Thyroid gland (tissue), 4 donors: ENCODE measurements at regions not wholly inside any gene's neighbourhood (a gene's known extent, or its start where the extent isn't known, plus 50 kb on each side); places are given as distances from the start of the nearest gene placed in this dataset.

Experiments
- DNase-seq, 2 donors: peaks; one replicate each; pipeline ENCODE4 v3.0.0-alpha.2; 2019
- H3K27ac ChIP-seq, 3 donors: fragments of 200-600 bp; sonication (generic); 1 replicate in 2 of 3; 2 replicates in 1 of 3; pipeline ENCODE4 v1.5.1; 2016 to 2019; ENCODE audit warnings: mild to moderate bottlenecking in 1 of 3, moderate library complexity in 1 of 3
- H3K27me3 ChIP-seq: fragments of 200-600 bp; sonication (generic); one replicate; pipeline ENCODE4 v1.5.1; 2019
- H3K36me3 ChIP-seq, 2 donors: fragments of 200-600 bp; sonication (generic); one replicate each; pipeline ENCODE4 v1.5.1; 2016 to 2019
- H3K4me1 ChIP-seq, 2 donors: fragments of 200-600 bp; sonication (generic); one replicate each; pipeline ENCODE4 v1.5.1; 2017 to 2019
- H3K4me3 ChIP-seq, 3 donors: fragments of 200-600 bp; sonication (generic); replicated peaks in 1 of 3; 1 replicate in 2 of 3; 2 replicates in 1 of 3; pipeline ENCODE4 v1.5.1; 2016; ENCODE audit warnings: mild to moderate bottlenecking in 1 of 3
- H3K9me3 ChIP-seq: fragments of 200-600 bp; sonication (generic); one replicate; pipeline ENCODE4 v1.5.1; 2017
- POLR2A ChIP-seq, 2 donors: fragments of 450-650 bp; IDR thresholded peaks; one replicate each; pipeline ENCODE4 v1.6.1; 2017; ENCODE audit warnings: antibody characterized with exemption in 2 of 2, mild to moderate bottlenecking in 2 of 2, moderate library complexity in 1 of 2
- WGBS, 2 donors: methylation state at CpG; one replicate each; pipeline ENCODE4 v1.1.5; 2017; 5-methylcytosine and 5-hydroxymethylcytosine counted together
- intact Hi-C: fragments of 100-400 bp; cut with DNase I; formaldehyde crosslinking; loops from one replicate; pipeline ENCODE4 v1.15.1; 2023
- TF ChIP-seq, protein P1 (sequence below), 6 experiments: fragments of 200-600 bp in 3 of 6; fragments of 450-650 bp in 3 of 6; sonication (generic) in 3 of 6; IDR thresholded peaks; one replicate each; pipeline ENCODE4 v1.5.1; 2016 to 2019; ENCODE audit warnings: antibody characterized with exemption in 6 of 6, mild to moderate bottlenecking in 2 of 6, inconsistent platforms in 1 of 6, moderate library complexity in 1 of 6

DNA sequence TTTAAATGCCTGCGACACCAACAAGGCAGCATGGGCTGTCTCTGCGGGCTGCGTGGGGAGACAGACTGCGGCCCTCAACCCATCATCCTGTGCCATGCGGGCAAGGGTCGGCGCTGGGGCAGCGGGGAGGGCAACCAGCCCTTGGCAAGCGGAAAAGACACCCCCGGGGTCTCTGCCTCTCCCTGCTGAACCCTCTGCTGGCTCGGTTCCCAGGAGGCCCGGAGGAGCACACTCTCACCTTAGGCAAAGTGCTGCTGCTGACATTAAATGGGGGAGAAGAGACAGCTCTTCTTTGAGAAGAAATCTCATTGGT, 129.6 kb upstream of the PPP1R26 start:
- Histone ChIP-seq H3K36me3 (no peaks in the 10 kb centered on the region), H3K27ac (no peak overlapping the region), H3K4me1 (no peaks in the 10 kb centered on the region), H3K9me3 (no peaks in the 10 kb centered on the region), H3K27me3 (no peaks in the 10 kb centered on the region), H3K4me3 (no peak overlapping the region)
- intact Hi-C loops = no loop called here
- no peak for DNase-seq
- 69 to 80% methylated on average over 11 to 12 of the region's 12 CpGs for WGBS, 2 donors
- no peak for TF ChIP-seq POLR2A (IDR thresholded peaks at IDR 0.05)
- TF ChIP-seq, protein P1, sequence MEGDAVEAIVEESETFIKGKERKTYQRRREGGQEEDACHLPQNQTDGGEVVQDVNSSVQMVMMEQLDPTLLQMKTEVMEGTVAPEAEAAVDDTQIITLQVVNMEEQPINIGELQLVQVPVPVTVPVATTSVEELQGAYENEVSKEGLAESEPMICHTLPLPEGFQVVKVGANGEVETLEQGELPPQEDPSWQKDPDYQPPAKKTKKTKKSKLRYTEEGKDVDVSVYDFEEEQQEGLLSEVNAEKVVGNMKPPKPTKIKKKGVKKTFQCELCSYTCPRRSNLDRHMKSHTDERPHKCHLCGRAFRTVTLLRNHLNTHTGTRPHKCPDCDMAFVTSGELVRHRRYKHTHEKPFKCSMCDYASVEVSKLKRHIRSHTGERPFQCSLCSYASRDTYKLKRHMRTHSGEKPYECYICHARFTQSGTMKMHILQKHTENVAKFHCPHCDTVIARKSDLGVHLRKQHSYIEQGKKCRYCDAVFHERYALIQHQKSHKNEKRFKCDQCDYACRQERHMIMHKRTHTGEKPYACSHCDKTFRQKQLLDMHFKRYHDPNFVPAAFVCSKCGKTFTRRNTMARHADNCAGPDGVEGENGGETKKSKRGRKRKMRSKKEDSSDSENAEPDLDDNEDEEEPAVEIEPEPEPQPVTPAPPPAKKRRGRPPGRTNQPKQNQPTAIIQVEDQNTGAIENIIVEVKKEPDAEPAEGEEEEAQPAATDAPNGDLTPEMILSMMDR (IDR thresholded peaks at IDR 0.05) = no peak

DNA sequence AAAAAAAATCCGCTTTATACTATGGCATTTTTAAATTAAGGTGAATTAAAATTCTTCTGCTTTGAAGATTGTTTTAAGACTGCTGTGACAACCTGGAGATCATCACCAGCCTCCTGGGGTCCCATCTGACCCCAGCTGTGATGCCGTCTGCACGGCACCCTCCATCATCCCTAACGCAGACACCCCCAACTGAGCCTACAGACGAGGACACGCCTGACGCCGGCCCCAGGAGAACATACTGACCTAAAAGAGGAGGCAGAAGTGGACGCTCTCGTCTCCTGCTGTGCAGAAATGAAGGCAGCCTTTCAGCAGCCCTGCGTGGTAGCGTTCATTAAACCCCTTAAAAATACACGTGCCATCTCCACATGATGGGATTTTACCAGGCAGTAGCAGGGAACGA, 125.6 kb upstream of the PPP1R26 start:
- Histone ChIP-seq H3K27me3 (no peaks in the 10 kb centered on the region), H3K4me3 (no peak overlapping the region), H3K27ac (no peak overlapping the region), H3K36me3 (no peaks in the 10 kb centered on the region), H3K9me3 (no peaks in the 10 kb centered on the region), H3K4me1 (no peaks in the 10 kb centered on the region)
- 91 to 93% methylated on average over 14 of the region's 14 CpGs for WGBS, 2 donors
- no peak for DNase-seq
- intact Hi-C loops = no loop called here
- no peak for TF ChIP-seq POLR2A (IDR thresholded peaks at IDR 0.05)
- TF ChIP-seq, protein P1 (IDR thresholded peaks at IDR 0.05) = no peak

DNA sequence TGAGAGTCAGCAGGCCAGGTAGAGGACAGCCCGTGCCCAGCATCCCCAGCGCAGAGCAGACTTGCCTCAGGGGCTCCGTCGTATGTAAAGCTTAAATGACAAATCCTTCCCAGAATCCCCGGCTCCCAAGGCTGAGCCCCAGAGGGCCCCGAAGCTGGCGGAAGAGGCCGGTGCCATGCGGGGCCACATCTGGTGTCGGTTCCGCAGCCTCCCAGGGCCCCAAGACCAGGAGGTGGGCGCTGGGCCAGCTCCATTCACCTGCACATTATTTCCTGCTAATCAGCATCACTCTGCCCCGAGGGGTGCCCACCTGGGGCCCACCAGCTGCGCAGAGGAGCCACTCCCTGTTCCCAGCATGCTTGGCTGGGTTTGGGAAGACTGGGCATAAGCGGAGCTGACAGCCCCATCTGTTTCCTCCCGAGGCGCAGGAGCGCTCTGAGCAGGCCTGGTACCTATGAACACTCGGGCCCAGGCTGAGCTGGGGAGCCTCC, 124.0 kb upstream of the PPP1R26 start:
- Histone ChIP-seq H3K4me3 (no peak overlapping the region), H3K27me3 (no peaks in the 10 kb centered on the region), H3K9me3 (no peaks in the 10 kb centered on the region), H3K27ac (no peak overlapping the region), H3K36me3 (no peaks in the 10 kb centered on the region), H3K4me1 (no peaks in the 10 kb centered on the region)
- intact Hi-C loops = no loop called here
- WGBS, 2 donors = 80 to 82% methylated on average over 9 to 16 of the region's 19 CpGs
- no peak for DNase-seq
- no peak for TF ChIP-seq POLR2A (IDR thresholded peaks at IDR 0.05)
- TF ChIP-seq, protein P1 (IDR thresholded peaks at IDR 0.05) = no peak

DNA sequence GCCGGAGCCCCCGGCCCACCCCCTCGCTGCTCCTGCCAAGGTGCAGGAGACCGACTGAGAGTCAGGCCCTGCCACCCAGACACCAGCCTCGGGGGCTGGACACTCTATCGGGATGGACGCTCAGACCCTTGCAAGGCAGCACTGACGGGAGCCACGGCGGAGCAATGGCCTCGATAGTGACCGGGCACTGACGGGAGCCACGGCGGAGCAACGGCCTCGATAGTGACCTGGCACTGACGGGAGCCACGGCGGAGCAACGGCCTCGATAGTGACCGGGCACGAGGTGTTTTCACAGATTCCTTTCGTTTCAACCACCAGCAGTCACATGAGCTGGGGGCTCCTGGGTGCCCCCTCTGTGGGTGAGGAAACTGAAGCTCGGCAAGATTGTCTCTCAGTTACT, 123.6 kb upstream of the PPP1R26 start:
- H3K9me3 ChIP-seq = no peaks in the 10 kb centered on the region
- TF ChIP-seq POLR2A (IDR thresholded peaks at IDR 0.05) = no peak
- TF ChIP-seq, protein P1 (IDR thresholded peaks at IDR 0.05) = no peak
- no peak overlapping the region for H3K4me3 ChIP-seq
- intact Hi-C loops = no loop called here
- H3K27ac ChIP-seq = no peak overlapping the region
- no peak for DNase-seq
- no peaks in the 10 kb centered on the region for H3K36me3 ChIP-seq
- no peaks in the 10 kb centered on the region for H3K4me1 ChIP-seq
- 87 to 100% methylated on average over 3 to 14 of the region's 26 CpGs for WGBS, 2 donors
- no peaks in the 10 kb centered on the region for H3K27me3 ChIP-seq

DNA sequence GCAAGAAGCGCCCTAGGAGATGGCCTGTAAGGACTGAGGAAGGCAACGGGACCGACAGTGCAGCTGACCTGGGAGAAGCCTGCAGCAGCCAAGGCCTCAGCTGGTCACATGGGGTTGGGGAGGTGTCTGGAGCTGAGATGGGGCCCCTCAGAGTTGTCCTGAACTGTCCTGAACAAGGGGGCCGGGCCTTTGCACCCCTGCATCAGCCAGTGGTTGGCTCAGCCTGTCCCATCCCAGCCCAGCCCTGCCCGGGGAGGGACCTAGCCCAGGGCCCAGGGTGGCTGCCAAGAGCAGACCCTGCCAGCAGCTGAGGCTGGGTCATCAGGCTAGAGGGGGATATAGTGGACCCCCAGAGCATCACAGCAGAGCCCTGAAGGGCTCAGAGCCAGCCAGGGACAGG, 122.8 kb upstream of the PPP1R26 start:
- no peak for TF ChIP-seq POLR2A (IDR thresholded peaks at IDR 0.05)
- TF ChIP-seq, protein P1 (IDR thresholded peaks at IDR 0.05) = no peak
- whole genome bisulfite sequencing, 2 donors = 93% methylated on average over 4 of the region's 5 CpGs; no CpG with 5 or more reads in 1 of the 2 donors
- no peaks in the 10 kb centered on the region for H3K36me3 ChIP-seq
- H3K27ac ChIP-seq = no peak overlapping the region
- H3K4me1 ChIP-seq = no peaks in the 10 kb centered on the region
- no peaks in the 10 kb centered on the region for H3K27me3 ChIP-seq
- H3K9me3 ChIP-seq = no peaks in the 10 kb centered on the region
- H3K4me3 ChIP-seq = no peak overlapping the region
- no peak for DNase-seq
- intact Hi-C loops = no loop called here
